ENCODE measurements at regions not wholly inside any gene's neighbourhood (a gene's known extent, or its start where the extent isn't known, plus 50 kb on each side); places are given as distances from the start of the nearest gene placed in this dataset.

- ChIA-PET CTCF (no interaction called here), POLR2A (no interaction called here)
- Histone ChIP-seq H3K9me3 (ENCODE audit: control insufficient read depth, insufficient read depth, low read depth, low read length) (no peaks in the 10 kb centered on the region), H3K27ac (ENCODE audit: low read length) (no peak overlapping the region), H3K4me1 (ENCODE audit: control insufficient read depth, insufficient read depth, low read length) (no peaks in the 10 kb centered on the region), H3K36me3 (ENCODE audit: control insufficient read depth, insufficient read depth, low read length) (no peaks in the 10 kb centered on the region), H3K4me3 (ENCODE audit: low read depth in 2 of 2, low read length in 2 of 2) (no peak overlapping the region), H3K27me3 (ENCODE audit: control insufficient read depth, insufficient read depth, low read length) (no peaks in the 10 kb centered on the region)
- in situ Hi-C loops (cut with HindIII; ENCODE audit: low pct_unique_long_range_greater_than_20kb, low sequenced_read_pairs) (no loop called here), intact Hi-C loops (cut with micrococcal nuclease; ENCODE audit: unreplicated experiment) (no loop called here)
- no peak for DNase-seq (ENCODE audit: low read depth, low spot score)
- BruUV-seq (replicated peaks): no TSS peak
- TF ChIP-seq POLR2AphosphoS5 (IDR thresholded peaks at IDR 0.05; ENCODE audit: low read depth, low read length) (no peak), SIN3A (IDR thresholded peaks at IDR 0.05; ENCODE audit: borderline replicate concordance, insufficient read depth, low read depth, low read length) (no peak), REST (IDR thresholded peaks at IDR 0.05; ENCODE audit: insufficient read depth in 1 of 2, low read depth in 2 of 2, low read length in 1 of 2) (no peak), TCF7L2 (IDR thresholded peaks at IDR 0.05; ENCODE audit: low read depth, low read length) (no peak), CTCF (IDR thresholded peaks at IDR 0.05) (no peak)
- no peak for ATAC-seq
Measured at GRCh38 chr9:24624481-24624880, 78.8 kb upstream of the IZUMO3 start.

- H3K27ac ChIP-seq (ENCODE audit: low read length): no peak overlapping the region
- intact Hi-C loops (cut with micrococcal nuclease; ENCODE audit: unreplicated experiment): no loop called here
- no peaks in the 10 kb centered on the region for H3K36me3 ChIP-seq (ENCODE audit: control insufficient read depth, insufficient read depth, low read length)
- H3K4me1 ChIP-seq (ENCODE audit: control insufficient read depth, insufficient read depth, low read length): no peaks in the 10 kb centered on the region
- no peaks in the 10 kb centered on the region for H3K27me3 ChIP-seq (ENCODE audit: control insufficient read depth, insufficient read depth, low read length)
- TF ChIP-seq SIN3A (IDR thresholded peaks at IDR 0.05; ENCODE audit: borderline replicate concordance, insufficient read depth, low read depth, low read length) (no peak), TCF7L2 (IDR thresholded peaks at IDR 0.05; ENCODE audit: low read depth, low read length) (no peak), REST (IDR thresholded peaks at IDR 0.05; ENCODE audit: insufficient read depth in 1 of 2, low read depth in 2 of 2, low read length in 1 of 2) (no peak), CTCF (IDR thresholded peaks at IDR 0.05) (no peak), POLR2AphosphoS5 (IDR thresholded peaks at IDR 0.05; ENCODE audit: low read depth, low read length) (no peak)
- in situ Hi-C loops (cut with HindIII; ENCODE audit: low pct_unique_long_range_greater_than_20kb, low sequenced_read_pairs): no loop called here
- H3K4me3 ChIP-seq (ENCODE audit: low read depth in 2 of 2, low read length in 2 of 2): no peak overlapping the region
- BruUV-seq (replicated peaks): no TSS peak
- ATAC-seq: no peak
- POLR2A ChIA-PET: no interaction called here
- no peak for DNase-seq (ENCODE audit: low read depth, low spot score)
- H3K9me3 ChIP-seq (ENCODE audit: control insufficient read depth, insufficient read depth, low read depth, low read length): no peaks in the 10 kb centered on the region
- CTCF ChIA-PET: no interaction called here
Measured at GRCh38 chr9:24620741-24621140, 75.0 kb upstream of the IZUMO3 start.
